A673 (cell line): ENCODE measurements at regions not wholly inside any gene's neighbourhood (a gene's known extent, or its start where the extent isn't known, plus 50 kb on each side); places are given as distances from the start of the nearest gene placed in this dataset.
A peak's percentile ranks its signal among the peaks of the same experiment; 100 is the strongest.

Experiments used
- BruUV-seq: library from RNA; stranded (reverse); fragments of 400-500 nt; replicated peaks from 2 replicates; lab custom pipeline; 2021; lab: Mats Ljungman, UMichigan
- CTCF ChIA-PET: fragments of 300-600 bp; sonication (Branson Sonifier 250); formaldehyde crosslinking; loops from one replicate; lab custom pipeline; 2022; ENCODE audit warnings: antibody characterized with exemption; lab: Charles Lee
- POLR2A ChIA-PET: fragments of 300-600 bp; sonication (Branson Sonifier 250); formaldehyde crosslinking; loops from one replicate; lab custom pipeline; 2022; ENCODE audit warnings: antibody characterized with exemption; ENCODE audit not compliant: low non-redundant PET; lab: Charles Lee
- DNase-seq: peaks from one replicate; pipeline ENCODE4 v3.0.0-alpha.2; 2015; ENCODE audit warnings: low spot score
- H3K27ac ChIP-seq: fragments of 200-600 bp; sonication (generic); 2 replicates; pipeline ENCODE4 v1.5.1; 2016; ENCODE audit warnings: mixed run types, low read depth, mild to moderate bottlenecking, mixed read lengths, antibody characterized with exemption, low read length; ENCODE audit not compliant: poor library complexity, severe bottlenecking
- H3K27me3 ChIP-seq: fragments of 200-600 bp; sonication (generic); replicated peaks from 2 replicates; pipeline ENCODE4 v1.6.1; 2017; ENCODE audit warnings: mixed run types, low read depth, mild to moderate bottlenecking, mixed read lengths, antibody characterized with exemption, low read length; ENCODE audit not compliant: insufficient read depth, poor library complexity
- H3K36me3 ChIP-seq: fragments of 200-600 bp; sonication (generic); 2 replicates; pipeline ENCODE4 v1.6.1; 2016; ENCODE audit warnings: mixed run types, mild to moderate bottlenecking, mixed read lengths, antibody characterized with exemption, low read length; ENCODE audit not compliant: insufficient read depth, poor library complexity, severe bottlenecking
- H3K4me1 ChIP-seq: fragments of 200-600 bp; sonication (generic); 2 replicates; pipeline ENCODE4 v1.6.1; 2017; ENCODE audit warnings: mixed run types, mild to moderate bottlenecking, mixed read lengths, antibody characterized with exemption, low read length; ENCODE audit not compliant: insufficient read depth, poor library complexity, severe bottlenecking
- H3K4me3 ChIP-seq: fragments of 200-600 bp; sonication (generic); 2 replicates; pipeline ENCODE4 v1.5.1; 2016; ENCODE audit warnings: low read depth, mixed run types, mild to moderate bottlenecking, mixed read lengths, low read length; ENCODE audit not compliant: poor library complexity, severe bottlenecking
- H3K9me3 ChIP-seq: fragments of 200-600 bp; sonication (generic); 2 replicates; pipeline ENCODE4 v1.6.1; 2016; ENCODE audit warnings: mixed run types, low read depth, mild to moderate bottlenecking, mixed read lengths, antibody characterized with exemption, low read length; ENCODE audit not compliant: poor library complexity, severe bottlenecking
- CTCF ChIP-seq: fragments of 300-800, 200-600 bp; sonication (generic); conservative IDR thresholded peaks from 2 replicates; pipeline ENCODE4 v1.5.1; 2017; ENCODE audit warnings: low read depth, mild to moderate bottlenecking, antibody characterized with exemption, low read length, moderate library complexity, mixed read lengths
- EZH2 ChIP-seq: fragments of 200-600 bp; sonication (generic); IDR thresholded peaks from 2 replicates; pipeline ENCODE4 v1.6.1; 2017; ENCODE audit warnings: borderline replicate concordance, low read depth, mild to moderate bottlenecking, mixed read lengths, antibody characterized with exemption, low read length; ENCODE audit not compliant: poor library complexity, severe bottlenecking
- intact Hi-C: fragments of 100-400 bp; cut with micrococcal nuclease; formaldehyde crosslinking; loops from one replicate; pipeline ENCODE4 v1.10.0; 2022; ENCODE audit not compliant: unreplicated experiment

DNA sequence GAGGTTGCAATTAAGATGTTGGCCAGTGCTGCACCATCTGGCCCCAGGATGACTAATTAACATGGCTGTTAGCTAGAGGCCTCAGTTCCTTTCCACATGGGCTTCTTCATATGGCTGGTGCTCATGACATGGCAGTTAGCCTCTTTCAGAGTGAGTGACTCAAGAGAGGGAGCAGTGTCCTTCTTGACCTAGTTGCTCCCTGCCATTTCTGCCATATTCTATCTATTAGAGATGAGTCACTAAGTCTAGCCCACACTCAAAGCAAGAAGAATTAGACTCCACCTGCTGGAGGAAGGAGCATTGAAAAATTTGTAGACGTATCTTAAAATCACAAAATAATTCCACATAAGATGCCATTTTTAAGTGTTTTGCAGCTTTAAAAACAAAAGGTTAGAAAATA, 651.2 kb upstream of the CCNG1 start:
- no peak overlapping the region for H3K4me3 ChIP-seq
- ChIA-PET CTCF (no interaction called here), POLR2A (no interaction called here)
- no peaks in the 10 kb centered on the region for H3K4me1 ChIP-seq
- DNase-seq, result peak; percentile 1
- no peaks in the 10 kb centered on the region for H3K9me3 ChIP-seq
- no peaks in the 10 kb centered on the region for H3K36me3 ChIP-seq
- intact Hi-C loops, result no loop called here
- no peaks in the 10 kb centered on the region for H3K27me3 ChIP-seq
- no peak overlapping the region for H3K27ac ChIP-seq
- BruUV-seq, result no TSS peak
- TF ChIP-seq EZH2 (no peak), CTCF (no peak)

DNA sequence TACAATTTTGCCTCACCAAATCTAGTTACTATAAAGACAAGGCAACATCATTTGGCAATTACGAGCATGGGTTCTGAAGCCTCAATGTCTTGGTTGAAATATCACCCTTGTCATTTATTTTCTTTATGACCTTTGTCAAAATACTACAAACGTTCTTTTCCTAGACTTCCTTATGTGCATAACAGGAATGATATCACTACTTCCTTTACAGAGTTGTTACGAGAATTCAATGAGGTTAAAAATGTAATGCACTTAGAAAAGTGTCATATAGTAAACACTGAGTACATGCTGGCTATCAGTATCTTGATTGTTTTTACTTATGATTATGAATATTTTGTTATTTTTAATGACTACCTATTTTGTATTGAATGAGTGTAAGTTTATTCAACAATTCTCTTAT, 640.9 kb upstream of the CCNG1 start:
- Histone ChIP-seq H3K27ac (no peak overlapping the region), H3K4me1 (no peaks in the 10 kb centered on the region), H3K36me3 (no peaks in the 10 kb centered on the region), H3K27me3 (no peaks in the 10 kb centered on the region), H3K4me3 (no peak overlapping the region), H3K9me3 (no peaks in the 10 kb centered on the region)
- CTCF ChIA-PET, result no interaction called here
- no peak for TF ChIP-seq EZH2
- TF ChIP-seq CTCF, result no peak
- intact Hi-C loops, result no loop called here
- no TSS peak for BruUV-seq
- POLR2A ChIA-PET, result no interaction called here
- DNase-seq, result no peak

DNA sequence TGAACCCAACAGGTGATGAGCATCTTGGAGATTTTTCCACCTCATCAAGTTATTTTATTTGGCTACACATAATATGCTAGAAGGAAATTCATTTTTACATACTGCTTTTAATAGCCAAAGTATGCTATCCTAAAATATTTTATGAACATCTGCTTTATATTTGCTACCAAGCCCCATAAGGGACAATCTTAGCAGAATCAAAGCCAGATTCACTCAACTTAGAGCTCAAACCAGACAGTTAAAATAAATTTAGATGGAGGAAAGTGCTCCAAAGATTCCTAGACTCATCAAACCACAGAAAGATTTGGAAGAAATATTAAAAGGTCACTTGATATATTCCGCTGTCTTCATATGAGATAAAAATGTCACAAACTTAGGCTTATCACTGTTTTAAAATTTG, 637.1 kb upstream of the CCNG1 start:
- no peaks in the 10 kb centered on the region for H3K27me3 ChIP-seq
- H3K27ac ChIP-seq, result no peak overlapping the region
- CTCF ChIA-PET, result no interaction called here
- intact Hi-C loops, result no loop called here
- POLR2A ChIA-PET, result no interaction called here
- no peaks in the 10 kb centered on the region for H3K36me3 ChIP-seq
- H3K4me3 ChIP-seq, result no peak overlapping the region
- no peaks in the 10 kb centered on the region for H3K4me1 ChIP-seq
- no peaks in the 10 kb centered on the region for H3K9me3 ChIP-seq
- TF ChIP-seq EZH2 (no peak), CTCF (no peak)
- BruUV-seq, result no TSS peak
- no peak for DNase-seq
